NCI-H345 treated with DMSO at 0.1 percent for 48 hours (cell line): ENCODE measurements at regions not wholly inside any gene's neighbourhood (a gene's known extent, or its start where the extent isn't known, plus 50 kb on each side); places are given as distances from the start of the nearest gene placed in this dataset.

Source experiments
- DNase-seq: peaks from one replicate; lab custom pipeline; 2025; ENCODE audit not compliant: unreplicated experiment; lab: John Stamatoyannopoulos, UW

DNA sequence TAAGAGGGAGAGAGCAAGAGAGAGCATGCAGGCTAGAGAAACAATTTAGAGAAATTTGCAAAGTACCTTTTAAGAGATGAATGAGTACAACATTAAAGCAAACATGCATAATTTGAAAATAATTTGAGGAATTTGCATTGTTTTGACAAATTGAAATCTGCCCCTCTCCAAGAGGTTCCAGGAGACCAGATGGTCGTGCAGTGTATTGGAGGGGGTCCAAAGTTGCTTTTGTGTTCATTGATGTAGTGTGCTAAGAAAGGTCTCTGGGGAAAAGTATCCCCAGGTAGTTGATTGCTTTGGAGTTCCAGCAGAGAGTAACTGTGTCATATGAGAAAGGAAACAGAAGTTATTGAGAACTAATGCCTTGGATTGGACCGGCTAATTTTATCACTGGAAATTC lies 635.0 kb upstream of the TENM3 start:
- DNase-seq: no peak

DNA sequence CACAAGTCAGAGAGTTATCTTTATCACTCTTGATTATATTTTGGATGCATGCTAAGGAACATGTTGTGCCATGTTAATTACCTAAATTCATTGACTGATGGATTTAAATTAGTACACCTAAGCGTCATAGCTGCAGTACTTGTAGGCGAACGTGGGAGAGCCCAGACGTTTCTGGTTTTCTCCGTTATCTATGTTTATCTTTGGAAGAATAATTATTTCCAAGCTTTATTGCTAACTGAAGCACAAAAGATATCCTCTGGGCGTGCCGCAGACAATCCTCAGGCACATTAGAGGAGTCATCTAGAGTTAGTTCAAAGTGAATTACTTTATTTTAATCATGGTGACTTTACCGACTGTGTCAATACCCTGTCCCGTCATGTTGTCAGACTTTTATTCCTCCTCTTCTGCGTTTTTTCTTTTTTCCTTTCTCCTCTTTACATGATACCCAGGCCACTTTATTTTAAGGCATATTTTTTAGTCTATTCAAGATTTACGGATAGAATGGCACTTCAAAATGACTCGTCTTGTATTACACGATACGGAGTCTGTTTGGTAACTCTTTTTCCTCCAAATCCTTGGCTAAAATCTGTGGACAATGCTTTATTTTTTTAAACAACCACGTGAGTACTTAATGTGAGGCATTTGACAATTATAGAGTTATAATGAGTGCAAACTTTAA lies 632.0 kb upstream of the TENM3 start:
- no peak for DNase-seq

DNA sequence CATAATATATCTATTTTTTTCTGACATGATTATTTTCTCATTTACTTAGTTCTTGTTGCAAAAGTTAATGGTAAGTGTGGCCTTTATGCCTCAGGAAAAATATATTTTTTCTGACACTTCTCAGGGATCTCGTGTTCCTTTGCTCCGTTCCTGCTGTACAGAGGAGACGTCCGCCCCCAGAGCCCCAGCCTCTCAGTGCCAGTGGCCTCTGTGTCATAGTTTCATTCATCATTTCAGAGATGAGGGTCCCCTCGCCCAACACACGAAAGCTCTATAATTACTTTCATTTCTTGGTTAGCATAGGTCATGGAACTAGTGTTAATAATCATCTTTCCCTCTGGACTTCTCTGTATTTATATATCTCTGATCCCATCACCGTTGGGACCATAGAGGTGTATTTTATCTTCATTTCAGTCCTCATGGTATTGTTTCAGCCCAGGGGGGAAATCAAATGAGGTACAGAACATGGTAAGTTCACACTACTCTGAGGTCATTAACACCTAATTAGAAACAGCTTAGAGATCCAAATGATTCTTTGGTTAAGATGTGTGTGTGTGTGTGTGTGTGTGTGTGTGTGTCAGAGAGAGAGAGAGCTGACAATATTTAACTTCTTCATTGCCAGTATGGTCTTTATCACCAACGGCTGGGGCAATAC lies 631.1 kb upstream of the TENM3 start:
- no peak for DNase-seq

DNA sequence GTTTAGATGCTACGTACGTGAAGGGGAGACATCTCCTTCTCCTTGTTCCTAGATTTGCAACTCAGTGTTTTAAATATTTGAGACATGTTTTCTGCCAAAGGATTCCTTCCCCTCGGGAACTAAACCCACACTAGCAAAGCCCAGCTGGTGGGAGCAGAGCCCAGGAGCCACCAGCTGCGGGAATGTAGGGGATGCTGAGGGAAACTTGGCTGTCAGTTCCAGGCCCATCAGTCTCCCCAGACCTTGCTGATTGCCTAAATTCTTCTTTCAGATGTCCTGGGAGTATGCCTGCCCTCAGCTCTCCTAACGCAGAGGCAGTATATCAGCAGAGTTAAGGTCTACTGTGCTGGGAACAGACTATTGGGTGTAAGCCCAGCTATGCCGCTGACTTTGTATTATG lies 630.0 kb upstream of the TENM3 start:
- no peak for DNase-seq

DNA sequence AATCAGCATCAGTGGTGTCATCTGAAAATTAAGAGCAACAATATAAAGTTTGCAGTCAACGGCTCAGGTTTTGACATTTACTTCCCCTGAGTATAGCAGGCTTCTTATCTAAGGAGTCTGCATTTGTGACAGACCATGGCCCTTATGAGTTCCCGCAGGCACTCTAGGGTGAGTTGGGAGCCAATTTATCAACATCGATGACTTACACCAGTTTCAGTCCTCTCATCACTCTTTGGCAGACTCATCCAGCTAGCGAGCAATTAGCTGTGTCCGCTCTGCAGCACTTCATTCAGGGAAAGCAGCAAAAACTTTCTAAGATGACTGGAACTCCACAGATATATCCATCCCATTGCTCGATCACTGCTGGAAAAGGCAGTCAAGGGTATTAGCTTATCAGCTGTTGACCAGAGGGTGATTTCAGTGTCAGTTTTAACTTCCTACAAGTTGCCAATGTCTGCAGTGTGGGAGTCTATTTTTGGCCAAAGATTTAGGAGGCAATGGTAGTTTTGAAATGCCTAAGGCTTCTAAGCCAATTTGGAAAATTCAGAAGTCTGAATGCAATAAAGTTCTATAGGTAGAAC lies 625.1 kb upstream of the TENM3 start:
- DNase-seq: no peak

DNA sequence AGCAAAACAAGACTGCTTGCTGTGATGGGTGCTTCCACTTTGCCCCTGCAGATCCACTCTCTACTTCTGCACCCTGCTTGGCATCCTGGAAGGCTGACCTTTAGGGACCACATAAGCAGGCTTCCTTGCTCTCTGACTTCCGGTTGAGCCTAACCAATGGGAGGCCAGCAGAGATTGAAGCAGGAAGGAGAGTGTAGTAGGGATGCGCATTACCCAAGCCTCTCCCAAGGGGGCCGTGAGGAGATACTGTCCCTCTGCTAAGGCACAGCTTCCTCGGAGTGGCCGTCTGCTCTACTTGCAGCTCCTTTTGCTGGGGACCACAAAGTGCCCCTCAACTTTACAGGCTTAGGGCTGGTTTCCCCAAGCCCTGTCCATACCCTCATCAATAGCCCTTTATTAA lies 624.3 kb upstream of the TENM3 start:
- no peak for DNase-seq

DNA sequence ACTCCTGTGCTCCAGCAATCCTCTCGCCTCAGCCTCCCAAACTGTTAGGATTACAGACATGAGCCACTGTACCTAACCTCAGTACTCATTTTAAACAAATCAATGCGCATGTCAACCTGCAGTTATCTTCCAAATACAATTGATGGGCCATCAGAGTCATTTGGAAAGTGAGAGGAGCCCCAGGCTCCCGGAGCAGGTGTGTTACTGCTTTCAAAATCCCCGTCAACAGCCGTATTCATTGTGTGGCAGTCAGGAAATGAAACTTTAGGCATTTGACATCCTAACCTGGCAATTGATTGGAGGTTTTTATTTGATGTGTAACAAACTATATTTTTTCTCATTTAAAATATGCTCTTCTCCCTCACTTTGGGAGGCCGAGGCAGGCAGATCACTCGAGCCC lies 623.6 kb upstream of the TENM3 start:
- DNase-seq: no peak

DNA sequence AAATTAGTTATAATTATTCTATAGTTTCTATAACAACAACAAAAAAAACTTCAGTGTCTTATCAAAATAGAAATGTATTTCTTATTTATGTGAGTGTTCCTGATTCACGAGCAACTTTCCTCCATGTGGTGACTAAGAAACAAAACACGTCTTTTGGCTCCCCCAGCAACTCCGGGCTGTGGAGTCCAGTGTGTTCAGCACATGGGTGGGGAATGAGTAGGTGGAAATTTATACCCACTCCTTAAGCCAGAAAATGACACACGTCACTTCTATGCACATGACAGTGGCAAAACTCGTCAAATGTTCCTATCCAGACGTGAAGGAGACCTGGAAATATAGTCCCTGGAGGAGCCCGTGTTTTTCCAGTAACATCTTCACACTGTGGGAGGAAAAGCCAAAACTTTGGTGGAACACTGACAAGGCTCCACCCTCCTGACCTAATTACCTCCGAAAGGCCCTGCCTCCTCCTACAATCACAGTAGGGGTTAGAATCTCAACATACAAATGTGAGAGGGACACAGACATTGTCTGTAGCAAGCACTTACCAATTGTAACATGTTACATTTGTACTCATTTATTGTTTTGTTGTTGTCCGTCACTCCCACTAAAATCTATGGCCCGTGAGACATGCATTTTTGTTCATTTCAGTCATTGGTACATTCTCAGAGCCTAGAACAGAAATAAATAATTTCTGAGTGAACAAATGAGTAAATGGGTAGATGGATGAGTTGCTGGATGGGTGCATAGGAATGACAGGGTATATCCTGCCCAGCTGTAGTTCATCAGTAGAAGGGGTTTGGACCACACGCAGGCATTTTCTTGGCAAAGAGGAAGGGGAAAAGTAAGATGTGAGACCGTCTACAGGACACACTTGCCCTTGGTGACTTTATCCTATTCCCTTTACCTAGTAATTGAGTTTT lies 605.8 kb upstream of the TENM3 start:
- no peak for DNase-seq

DNA sequence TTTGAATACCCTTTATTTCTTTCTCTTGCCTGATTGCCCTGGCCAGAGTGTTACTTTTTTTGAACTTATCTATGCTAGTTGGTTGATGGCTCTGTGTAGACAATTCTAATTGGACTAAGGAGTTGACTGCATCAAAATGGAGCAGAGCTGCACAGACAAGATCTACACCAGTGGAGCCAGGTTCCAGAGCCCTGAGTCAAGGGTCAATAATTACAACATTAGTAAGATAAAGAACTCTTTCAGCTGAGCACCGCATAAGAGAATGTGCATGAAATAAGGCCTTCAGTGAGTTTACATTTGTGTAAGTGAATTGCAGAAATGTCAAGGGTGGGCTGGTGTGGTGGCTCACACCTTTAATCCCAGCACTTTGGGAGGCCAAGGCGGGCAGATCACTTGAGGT lies 599.7 kb upstream of the TENM3 start:
- no peak for DNase-seq

DNA sequence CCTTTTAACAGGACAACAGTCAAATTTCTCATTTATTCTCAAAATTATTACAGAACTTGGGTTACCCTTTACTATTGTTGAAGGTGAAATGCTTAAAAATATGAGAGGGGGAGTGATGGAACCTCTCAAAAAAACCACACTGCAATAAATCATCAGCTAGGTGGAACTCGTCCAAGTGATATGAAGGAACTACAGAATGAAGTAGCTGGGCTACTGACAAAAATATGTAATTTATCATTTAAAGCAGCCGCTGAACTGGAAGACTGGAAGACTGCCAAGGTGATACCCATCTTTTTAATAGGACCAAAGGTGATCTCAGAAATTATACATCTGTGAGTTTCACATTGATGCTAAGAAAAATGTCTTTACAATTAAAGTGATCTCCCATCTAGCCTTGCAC lies 597.7 kb upstream of the TENM3 start:
- DNase-seq: no peak

DNA sequence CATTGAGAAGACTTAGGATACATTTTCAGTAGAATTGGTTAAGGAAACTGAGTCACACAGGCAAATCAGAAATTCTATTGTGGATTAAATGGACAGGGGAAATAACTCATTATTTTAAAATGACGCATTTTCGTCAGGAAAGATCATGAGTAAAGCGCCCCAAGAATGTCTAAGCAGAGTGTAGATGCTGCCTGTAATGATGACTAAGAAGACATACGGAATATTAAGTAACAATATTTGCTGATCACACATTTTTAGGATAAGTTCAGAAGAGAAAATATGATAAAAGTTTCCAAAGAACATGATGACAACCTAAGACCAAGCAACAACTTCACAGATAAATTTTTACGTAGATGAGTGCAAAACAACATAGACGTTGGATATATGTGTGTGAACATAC lies 596.3 kb upstream of the TENM3 start:
- DNase-seq: no peak

DNA sequence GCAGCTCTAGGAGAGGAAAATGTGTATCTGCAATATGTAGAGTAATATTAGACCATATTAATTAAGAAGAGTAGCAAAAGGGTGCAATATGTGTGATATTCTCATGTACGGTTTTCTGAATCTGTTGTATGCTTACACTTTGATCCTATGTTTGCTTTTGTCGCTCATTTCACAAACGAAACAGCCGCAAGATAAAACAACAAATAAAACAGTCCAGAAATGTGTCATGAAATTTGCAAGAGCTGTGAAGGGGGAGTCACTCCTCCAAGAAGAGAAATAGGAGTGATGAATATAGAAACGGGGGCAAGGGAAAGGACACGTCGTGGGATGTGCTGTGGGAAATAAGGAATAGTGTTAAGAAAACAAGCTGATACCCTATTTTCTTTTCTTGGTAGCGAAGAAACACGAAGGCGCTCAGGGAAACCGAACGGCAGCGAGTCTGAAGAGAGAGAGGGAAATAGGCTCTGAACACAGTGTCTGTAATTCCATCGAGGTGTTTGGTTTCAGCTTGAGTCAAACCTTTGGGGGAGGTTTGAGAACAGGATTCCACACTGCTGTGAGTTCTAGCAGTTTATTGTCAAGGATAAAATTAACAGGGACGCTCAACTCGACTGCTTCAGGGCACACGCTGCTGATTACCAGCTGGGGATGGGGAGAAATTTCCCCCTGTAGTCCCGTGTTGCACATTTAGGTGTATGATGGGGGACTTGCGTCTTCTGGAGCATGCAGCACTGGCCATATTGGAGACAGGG lies 595.6 kb upstream of the TENM3 start:
- no peak for DNase-seq

DNA sequence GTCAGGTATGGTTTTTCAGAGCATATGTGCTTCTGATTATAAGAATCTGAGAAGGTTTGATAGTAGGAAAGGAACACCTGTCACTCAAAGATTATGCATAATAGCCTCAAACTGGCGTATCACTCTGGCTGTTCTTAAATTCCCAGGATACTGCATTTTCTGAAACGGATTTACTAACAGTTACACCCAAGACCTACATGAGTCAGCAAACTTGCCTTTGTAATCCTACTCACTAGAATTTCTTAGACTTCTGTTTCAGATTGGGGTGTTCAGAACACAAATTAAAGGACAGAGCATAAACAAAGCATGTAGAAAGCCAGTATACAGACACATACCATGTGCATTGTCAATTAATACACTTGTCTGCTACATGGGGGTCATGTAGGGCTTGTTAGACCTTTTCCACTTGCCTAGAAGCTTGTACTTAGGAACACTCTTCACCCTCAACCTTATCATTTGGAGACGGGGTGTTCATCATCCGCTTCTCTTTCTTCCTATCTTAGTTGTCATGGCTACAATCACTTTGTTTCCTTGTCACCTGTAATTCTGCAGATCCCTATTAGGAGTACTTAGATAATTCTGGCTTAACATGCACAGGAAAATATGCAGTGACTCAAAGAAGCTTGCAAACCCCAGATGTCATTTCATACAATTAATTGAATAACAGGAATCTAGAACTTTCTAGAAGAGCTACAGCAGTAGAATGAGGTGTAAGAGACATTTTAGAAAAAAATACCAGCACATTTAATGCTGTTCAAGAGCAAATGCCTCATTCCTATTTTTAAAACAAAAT lies 593.0 kb upstream of the TENM3 start:
- no peak for DNase-seq

DNA sequence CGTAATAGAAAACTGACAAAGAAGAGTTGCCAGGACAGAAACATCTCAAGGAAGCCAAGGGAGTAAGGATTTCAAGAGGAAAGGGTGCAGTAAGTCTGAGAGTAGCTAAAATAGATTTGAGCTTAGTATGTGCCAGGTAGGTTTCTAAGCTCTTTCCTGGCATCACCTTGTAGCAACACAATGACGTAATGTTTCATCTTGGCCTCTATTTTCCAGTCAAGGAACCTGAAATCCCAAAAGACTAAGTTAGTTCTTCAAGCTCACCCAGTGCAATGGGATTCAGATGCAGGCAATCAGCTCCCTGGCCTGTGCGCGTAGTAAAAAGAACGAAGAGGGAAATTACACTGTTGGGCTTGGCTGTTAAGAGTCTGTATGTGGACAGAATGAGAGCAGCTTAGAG lies 586.5 kb upstream of the TENM3 start:
- DNase-seq: no peak

DNA sequence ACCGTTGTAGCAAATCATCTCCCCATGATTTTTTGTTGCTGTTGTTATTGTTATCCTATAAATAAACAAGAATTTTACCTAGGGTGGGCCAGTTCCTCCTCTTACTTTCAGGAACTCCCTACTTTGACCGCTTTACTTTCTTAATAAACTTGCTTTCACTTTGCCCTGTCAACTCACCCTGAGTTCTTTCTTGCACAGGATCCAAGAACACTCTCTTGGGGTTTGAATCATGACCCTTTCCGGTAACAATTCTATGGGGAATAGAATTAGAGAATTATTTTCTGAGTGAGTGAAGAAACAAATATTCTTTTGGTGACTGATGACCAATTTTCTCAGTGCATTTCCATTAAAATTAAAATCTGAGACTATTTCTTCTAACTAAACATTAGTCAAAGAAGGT lies 584.0 kb upstream of the TENM3 start:
- DNase-seq: no peak

DNA sequence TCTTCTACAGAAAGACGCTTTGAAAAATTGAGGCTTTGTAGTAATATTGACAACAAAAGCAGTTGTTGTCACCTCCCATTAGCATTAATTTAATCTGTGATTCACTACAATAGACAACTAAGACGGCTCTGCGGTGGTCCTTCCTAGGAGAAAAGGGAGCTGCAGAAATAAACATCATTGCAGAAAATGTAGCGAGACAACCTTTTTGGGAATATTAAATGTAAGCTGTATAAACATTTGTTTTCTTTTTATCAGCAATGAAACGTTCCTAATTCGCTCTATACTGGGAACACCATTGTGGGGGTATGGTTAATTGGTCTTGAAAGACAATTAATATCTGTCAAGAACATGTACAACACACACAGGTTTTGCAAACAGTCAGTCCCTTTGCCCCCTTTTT lies 583.3 kb upstream of the TENM3 start:
- DNase-seq: no peak

DNA sequence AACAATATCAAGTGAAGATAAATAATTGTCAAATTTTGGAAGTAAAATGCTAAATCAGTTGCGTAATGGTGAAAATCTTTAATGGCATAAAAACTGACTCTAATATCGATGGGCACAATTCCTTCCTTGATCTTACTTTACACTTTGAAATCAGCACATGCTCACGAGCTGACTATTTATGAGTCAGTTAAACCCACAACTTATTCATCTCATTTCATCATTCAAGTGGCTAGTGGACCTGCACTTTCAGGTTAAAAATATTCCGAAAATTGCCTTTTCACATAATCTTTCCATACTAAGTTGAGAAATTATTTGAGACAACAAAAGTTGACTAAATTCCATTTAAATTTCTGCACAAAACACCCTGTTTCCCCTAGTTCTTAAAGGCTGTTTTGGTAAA lies 582.1 kb upstream of the TENM3 start:
- no peak for DNase-seq

DNA sequence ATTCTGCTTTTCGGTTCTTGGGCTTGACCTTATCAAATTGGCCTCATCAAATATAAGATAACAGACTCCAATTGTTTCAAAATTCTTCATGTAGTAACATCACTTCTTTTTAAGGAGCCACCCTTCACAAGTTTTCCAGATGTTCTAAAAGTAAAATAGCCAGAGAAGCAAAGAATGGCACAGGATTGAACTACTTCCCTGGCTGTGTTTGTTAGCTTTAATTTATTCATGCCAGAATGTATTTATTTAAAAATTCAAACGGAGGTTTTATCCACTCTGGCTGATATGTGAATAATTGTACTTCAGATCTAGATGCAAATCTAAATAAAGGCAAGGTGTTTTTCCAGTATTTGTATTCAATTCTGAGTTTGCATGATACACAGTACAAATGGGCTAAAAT lies 581.3 kb upstream of the TENM3 start:
- no peak for DNase-seq

DNA sequence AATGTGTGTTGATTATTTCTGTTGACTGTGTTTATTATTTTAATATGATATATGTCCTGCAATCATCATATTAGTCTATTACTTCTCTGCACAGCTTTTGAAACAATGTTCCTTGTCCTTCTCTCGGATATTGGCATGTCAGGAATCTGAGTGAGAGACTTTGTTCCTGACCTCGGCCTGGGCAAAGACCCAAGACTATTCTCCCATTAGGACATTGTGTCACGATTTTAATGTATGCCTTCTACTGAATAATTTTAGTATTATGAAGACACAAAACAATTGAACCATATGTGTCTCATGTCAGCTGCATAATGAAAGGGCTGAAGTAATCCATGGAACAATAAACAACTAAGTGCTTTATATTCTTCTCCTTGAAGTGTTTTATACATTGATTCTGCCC lies 580.8 kb upstream of the TENM3 start:
- no peak for DNase-seq

DNA sequence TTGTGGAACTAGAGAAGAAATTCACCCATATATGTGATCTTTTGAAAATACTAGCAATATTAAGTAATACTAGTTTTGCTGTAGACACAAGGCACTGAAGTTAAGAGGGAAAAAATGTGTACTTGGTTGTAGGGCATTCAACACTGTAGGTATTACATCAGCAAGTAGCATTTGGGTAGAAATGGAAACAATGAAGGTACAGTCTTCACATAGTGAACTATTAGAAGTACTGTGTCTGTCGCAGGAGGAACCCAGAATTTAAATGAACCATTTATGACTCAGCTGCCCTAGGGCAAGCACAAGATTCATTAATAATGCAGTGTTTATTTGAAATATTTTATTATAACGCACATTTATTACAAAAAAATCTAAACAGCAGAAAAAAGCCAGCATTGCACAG lies 572.7 kb upstream of the TENM3 start:
- no peak for DNase-seq
